K562 (cell line): ENCODE measurements at regions not wholly inside any gene's neighbourhood (a gene's known extent, or its start where the extent isn't known, plus 50 kb on each side); places are given as distances from the start of the nearest gene placed in this dataset.

Experiments used
- IRF1 ChIP-seq: sonication (generic); formaldehyde crosslinking; IDR thresholded peaks from 2 replicates; pipeline ENCODE4 v1.8.0; 2022; ENCODE audit warnings: missing genetic modification reagents, mild to moderate bottlenecking, borderline replicate concordance
- MLX ChIP-seq, 2 experiments: fragments of 450-650 bp in 1 of 2; sonication (generic) in 1 of 2; formaldehyde crosslinking; conservative IDR thresholded peaks; 2 replicates each; pipeline versions ENCODE4 v1.4.0 to v1.8.1; 2020 to 2022; ENCODE audit warnings: mild to moderate bottlenecking in 1 of 2, missing genetic modification reagents in 1 of 2
- SNAPC5 ChIP-seq: fragments of 250-450 bp; sonication (Bioruptor Pico); IDR thresholded peaks from 2 replicates; pipeline ENCODE4 v1.8.0; 2021; ENCODE audit warnings: moderate library complexity, mild to moderate bottlenecking, inconsistent platforms

GRCh38 chr4:165656829-165657490 lies 216.1 kb upstream of the TLL1 start:
- TF ChIP-seq SNAPC5 (CRISPR knock-in tag) (no peak), IRF1 (CRISPR knock-in tag) (no peak), MLX (CRISPR knock-in tag; conservative IDR thresholded peaks at IDR 0.05) (no peak)
